ENCODE measurements at regions not wholly inside any gene's neighbourhood (a gene's known extent, or its start where the extent isn't known, plus 50 kb on each side); places are given as distances from the start of the nearest gene placed in this dataset.

DNA sequence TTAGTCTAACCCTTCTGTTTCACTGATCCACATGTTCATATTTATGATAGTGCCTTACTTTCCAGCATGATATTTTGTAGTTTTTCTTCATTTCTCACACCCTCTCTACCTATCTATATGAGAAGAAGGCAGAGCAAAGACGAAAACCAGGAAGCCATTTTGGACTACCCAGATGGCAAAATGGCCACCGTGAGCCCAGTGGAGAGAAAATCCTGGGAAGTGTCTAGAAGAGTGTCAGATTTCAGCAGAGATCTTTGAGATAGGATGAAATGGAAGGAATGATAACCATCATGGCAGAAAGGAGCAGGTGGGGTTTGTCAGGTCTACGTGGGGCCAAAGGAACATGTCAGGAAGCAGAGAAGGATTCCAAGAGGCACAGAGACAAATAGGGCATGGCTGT, 84.0 kb upstream of the MYCN start:
- TF ChIP-seq ESRRA (CRISPR knock-in tag; IDR thresholded peaks at IDR 0.05; ENCODE audit: borderline replicate concordance) (no peak), ZNF317 (CRISPR knock-in tag; IDR thresholded peaks at IDR 0.05; ENCODE audit: borderline replicate concordance, low read depth) (no peak), SP1 (CRISPR knock-in tag; conservative IDR thresholded peaks at IDR 0.05) (no peak), SMAD3 (CRISPR knock-in tag; IDR thresholded peaks at IDR 0.05; ENCODE audit: borderline replicate concordance) (no peak), CREM (CRISPR knock-in tag; IDR thresholded peaks at IDR 0.05) (no peak), ZNF263 (CRISPR knock-in tag; IDR thresholded peaks at IDR 0.05; ENCODE audit: low read depth) (no peak), JUN (CRISPR knock-in tag; IDR thresholded peaks at IDR 0.05) (no peak)
- TF ChIP-seq, protein P1, sequence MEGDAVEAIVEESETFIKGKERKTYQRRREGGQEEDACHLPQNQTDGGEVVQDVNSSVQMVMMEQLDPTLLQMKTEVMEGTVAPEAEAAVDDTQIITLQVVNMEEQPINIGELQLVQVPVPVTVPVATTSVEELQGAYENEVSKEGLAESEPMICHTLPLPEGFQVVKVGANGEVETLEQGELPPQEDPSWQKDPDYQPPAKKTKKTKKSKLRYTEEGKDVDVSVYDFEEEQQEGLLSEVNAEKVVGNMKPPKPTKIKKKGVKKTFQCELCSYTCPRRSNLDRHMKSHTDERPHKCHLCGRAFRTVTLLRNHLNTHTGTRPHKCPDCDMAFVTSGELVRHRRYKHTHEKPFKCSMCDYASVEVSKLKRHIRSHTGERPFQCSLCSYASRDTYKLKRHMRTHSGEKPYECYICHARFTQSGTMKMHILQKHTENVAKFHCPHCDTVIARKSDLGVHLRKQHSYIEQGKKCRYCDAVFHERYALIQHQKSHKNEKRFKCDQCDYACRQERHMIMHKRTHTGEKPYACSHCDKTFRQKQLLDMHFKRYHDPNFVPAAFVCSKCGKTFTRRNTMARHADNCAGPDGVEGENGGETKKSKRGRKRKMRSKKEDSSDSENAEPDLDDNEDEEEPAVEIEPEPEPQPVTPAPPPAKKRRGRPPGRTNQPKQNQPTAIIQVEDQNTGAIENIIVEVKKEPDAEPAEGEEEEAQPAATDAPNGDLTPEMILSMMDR (IDR thresholded peaks at IDR 0.05) = no peak
- TF ChIP-seq, protein P2, sequence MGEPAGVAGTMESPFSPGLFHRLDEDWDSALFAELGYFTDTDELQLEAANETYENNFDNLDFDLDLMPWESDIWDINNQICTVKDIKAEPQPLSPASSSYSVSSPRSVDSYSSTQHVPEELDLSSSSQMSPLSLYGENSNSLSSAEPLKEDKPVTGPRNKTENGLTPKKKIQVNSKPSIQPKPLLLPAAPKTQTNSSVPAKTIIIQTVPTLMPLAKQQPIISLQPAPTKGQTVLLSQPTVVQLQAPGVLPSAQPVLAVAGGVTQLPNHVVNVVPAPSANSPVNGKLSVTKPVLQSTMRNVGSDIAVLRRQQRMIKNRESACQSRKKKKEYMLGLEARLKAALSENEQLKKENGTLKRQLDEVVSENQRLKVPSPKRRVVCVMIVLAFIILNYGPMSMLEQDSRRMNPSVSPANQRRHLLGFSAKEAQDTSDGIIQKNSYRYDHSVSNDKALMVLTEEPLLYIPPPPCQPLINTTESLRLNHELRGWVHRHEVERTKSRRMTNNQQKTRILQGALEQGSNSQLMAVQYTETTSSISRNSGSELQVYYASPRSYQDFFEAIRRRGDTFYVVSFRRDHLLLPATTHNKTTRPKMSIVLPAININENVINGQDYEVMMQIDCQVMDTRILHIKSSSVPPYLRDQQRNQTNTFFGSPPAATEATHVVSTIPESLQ (CRISPR knock-in tag; IDR thresholded peaks at IDR 0.05) = no peak
- TF ChIP-seq, protein P3, sequence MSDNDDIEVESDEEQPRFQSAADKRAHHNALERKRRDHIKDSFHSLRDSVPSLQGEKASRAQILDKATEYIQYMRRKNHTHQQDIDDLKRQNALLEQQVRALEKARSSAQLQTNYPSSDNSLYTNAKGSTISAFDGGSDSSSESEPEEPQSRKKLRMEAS (CRISPR knock-in tag; IDR thresholded peaks at IDR 0.05) = no peak
- TF ChIP-seq, protein P4, sequence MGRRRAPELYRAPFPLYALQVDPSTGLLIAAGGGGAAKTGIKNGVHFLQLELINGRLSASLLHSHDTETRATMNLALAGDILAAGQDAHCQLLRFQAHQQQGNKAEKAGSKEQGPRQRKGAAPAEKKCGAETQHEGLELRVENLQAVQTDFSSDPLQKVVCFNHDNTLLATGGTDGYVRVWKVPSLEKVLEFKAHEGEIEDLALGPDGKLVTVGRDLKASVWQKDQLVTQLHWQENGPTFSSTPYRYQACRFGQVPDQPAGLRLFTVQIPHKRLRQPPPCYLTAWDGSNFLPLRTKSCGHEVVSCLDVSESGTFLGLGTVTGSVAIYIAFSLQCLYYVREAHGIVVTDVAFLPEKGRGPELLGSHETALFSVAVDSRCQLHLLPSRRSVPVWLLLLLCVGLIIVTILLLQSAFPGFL (CRISPR knock-in tag; IDR thresholded peaks at IDR 0.05; ENCODE audit: borderline replicate concordance) = no peak
- TF ChIP-seq, protein P5, sequence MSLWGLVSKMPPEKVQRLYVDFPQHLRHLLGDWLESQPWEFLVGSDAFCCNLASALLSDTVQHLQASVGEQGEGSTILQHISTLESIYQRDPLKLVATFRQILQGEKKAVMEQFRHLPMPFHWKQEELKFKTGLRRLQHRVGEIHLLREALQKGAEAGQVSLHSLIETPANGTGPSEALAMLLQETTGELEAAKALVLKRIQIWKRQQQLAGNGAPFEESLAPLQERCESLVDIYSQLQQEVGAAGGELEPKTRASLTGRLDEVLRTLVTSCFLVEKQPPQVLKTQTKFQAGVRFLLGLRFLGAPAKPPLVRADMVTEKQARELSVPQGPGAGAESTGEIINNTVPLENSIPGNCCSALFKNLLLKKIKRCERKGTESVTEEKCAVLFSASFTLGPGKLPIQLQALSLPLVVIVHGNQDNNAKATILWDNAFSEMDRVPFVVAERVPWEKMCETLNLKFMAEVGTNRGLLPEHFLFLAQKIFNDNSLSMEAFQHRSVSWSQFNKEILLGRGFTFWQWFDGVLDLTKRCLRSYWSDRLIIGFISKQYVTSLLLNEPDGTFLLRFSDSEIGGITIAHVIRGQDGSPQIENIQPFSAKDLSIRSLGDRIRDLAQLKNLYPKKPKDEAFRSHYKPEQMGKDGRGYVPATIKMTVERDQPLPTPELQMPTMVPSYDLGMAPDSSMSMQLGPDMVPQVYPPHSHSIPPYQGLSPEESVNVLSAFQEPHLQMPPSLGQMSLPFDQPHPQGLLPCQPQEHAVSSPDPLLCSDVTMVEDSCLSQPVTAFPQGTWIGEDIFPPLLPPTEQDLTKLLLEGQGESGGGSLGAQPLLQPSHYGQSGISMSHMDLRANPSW (CRISPR knock-in tag; conservative IDR thresholded peaks at IDR 0.05; ENCODE audit: low read depth) = no peak
- TF ChIP-seq, protein P6, sequence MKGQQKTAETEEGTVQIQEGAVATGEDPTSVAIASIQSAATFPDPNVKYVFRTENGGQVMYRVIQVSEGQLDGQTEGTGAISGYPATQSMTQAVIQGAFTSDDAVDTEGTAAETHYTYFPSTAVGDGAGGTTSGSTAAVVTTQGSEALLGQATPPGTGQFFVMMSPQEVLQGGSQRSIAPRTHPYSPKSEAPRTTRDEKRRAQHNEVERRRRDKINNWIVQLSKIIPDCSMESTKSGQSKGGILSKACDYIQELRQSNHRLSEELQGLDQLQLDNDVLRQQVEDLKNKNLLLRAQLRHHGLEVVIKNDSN (CRISPR knock-in tag; IDR thresholded peaks at IDR 0.05) = no peak
